Lung (tissue), 11 donors: ENCODE measurements at regions not wholly inside any gene's neighbourhood (a gene's known extent, or its start where the extent isn't known, plus 50 kb on each side); places are given as distances from the start of the nearest gene placed in this dataset.
A peak's percentile ranks its signal among the peaks of the same experiment; 100 is the strongest.

ENCODE experiments used
- ATAC-seq: fragments of 200-7000 bp; cut with Tn5 transposase; one replicate; pipeline ENCODE4 v1.9.1; 2020; ENCODE audit warnings: moderate number of reproducible peaks; ENCODE audit not compliant: insufficient read depth, low FRiP score
- DNase-seq, 3 donors: peaks; one replicate each; pipeline ENCODE4 v3.0.0-alpha.2; 2013 to 2017
- H3K27ac ChIP-seq, 2 donors: one replicate each; pipeline ENCODE4 v1.5.1; 2013; ENCODE audit warnings: mild to moderate bottlenecking in 2 of 2, moderate library complexity in 2 of 2, control low read depth in 1 of 2, inconsistent platforms in 1 of 2, low read depth in 1 of 2, low read length in 1 of 2
- H3K27me3 ChIP-seq, 3 donors: one replicate each; pipeline ENCODE4 v1.5.1; 2013; ENCODE audit warnings: low read length in 2 of 3; ENCODE audit not compliant: control insufficient read depth in 3 of 3, insufficient read depth in 3 of 3
- H3K36me3 ChIP-seq, 4 donors: one replicate each; pipeline ENCODE4 v1.5.1; 2013; ENCODE audit warnings: low read length in 4 of 4, mild to moderate bottlenecking in 1 of 4, moderate library complexity in 1 of 4; ENCODE audit not compliant: control insufficient read depth in 4 of 4, insufficient read depth in 4 of 4
- H3K4me1 ChIP-seq, 5 donors: one replicate each; pipeline ENCODE4 v1.5.1; 2013; ENCODE audit warnings: low read length in 5 of 5, mild to moderate bottlenecking in 2 of 5, moderate library complexity in 1 of 5; ENCODE audit not compliant: control insufficient read depth in 5 of 5, insufficient read depth in 5 of 5
- H3K4me3 ChIP-seq: one replicate; pipeline ENCODE4 v1.5.1; 2013; ENCODE audit warnings: mild to moderate bottlenecking, control low read depth, moderate library complexity
- H3K9ac ChIP-seq, 2 donors: one replicate each; pipeline ENCODE4 v1.5.1; 2013; ENCODE audit warnings: low read length in 2 of 2, control low read depth in 1 of 2; ENCODE audit not compliant: insufficient read depth in 1 of 2
- H3K9me3 ChIP-seq, 4 donors: one replicate each; pipeline ENCODE4 v1.5.1; 2013; ENCODE audit warnings: low read length in 3 of 4, mild to moderate bottlenecking in 1 of 4, moderate library complexity in 1 of 4; ENCODE audit not compliant: control insufficient read depth in 4 of 4, insufficient read depth in 3 of 4
- CTCF ChIP-seq: IDR thresholded peaks from 2 replicates; pipeline ENCODE4 v1.5.1; 2012; ENCODE audit warnings: mild to moderate bottlenecking; ENCODE audit errors: control extremely low read depth, extremely low read depth
- WGBS, 2 donors: extraction: QIAGEN DNeasy Blood & Tissue Kit; methylation state at CpG; one replicate each; pipeline ENCODE4 v1.1.7; 2013; 5-methylcytosine and 5-hydroxymethylcytosine counted together
- donor health status: control.
- donor health status: control.
- donor health status: Bipolar disorder and iron deficiency.
- donor health status: healthy.
- donor health status: DM: yes; HTN: yes; CAD: no.

GRCh38 chr14:89485264-89485663 is 68.2 kb upstream of the FOXN3 start:
- Histone ChIP-seq H3K9ac (no peak overlapping the region), H3K9me3 (no peaks in the 10 kb centered on the region), H3K36me3 (peaks cover 0 to 3% (median 0%) of the 10 kb centered on the region in 4 donors), H3K27me3 (no peaks in the 10 kb centered on the region), H3K4me1 (peaks cover 2 to 14% (median 4%) of the 10 kb centered on the region in 5 donors), H3K4me3 (no peak overlapping the region), H3K27ac (peak overlapping the region in 1 of 2 donors; percentile 56)
- ATAC-seq, result no peak
- no peak for DNase-seq
- WGBS, 2 donors, result 35 to 68% methylated on average over 2 of the region's 2 CpGs
- no peak for TF ChIP-seq CTCF

- WGBS, 2 donors, result 59 to 82% methylated on average over 9 of the region's 9 CpGs
- H3K9ac ChIP-seq, result no peak overlapping the region
- H3K27ac ChIP-seq, result peak overlapping the region in 1 of 2 donors; percentile 17
- ATAC-seq (no peak), DNase-seq (no peak)
- H3K9me3 ChIP-seq, result no peaks in the 10 kb centered on the region
- peaks cover 0 to 3% (median 0%) of the 10 kb centered on the region in 4 donors for H3K36me3 ChIP-seq
- H3K4me1 ChIP-seq, result peaks cover 0 to 5% (median 0%) of the 10 kb centered on the region in 5 donors
- no peak for TF ChIP-seq CTCF
- no peak overlapping the region for H3K4me3 ChIP-seq
- no peaks in the 10 kb centered on the region for H3K27me3 ChIP-seq
Measured at GRCh38 chr14:89484051-89484844, 67.2 kb upstream of the FOXN3 start.

GRCh38 chr14:89481196-89481595 is 64.2 kb upstream of the FOXN3 start:
- H3K27ac ChIP-seq, result no peak overlapping the region
- no peak for TF ChIP-seq CTCF
- H3K9ac ChIP-seq, result no peak overlapping the region
- 79 to 81% methylated on average over 11 of the region's 11 CpGs for WGBS, 2 donors
- DNase-seq, result no peak
- H3K36me3 ChIP-seq, result peaks cover 0 to 3% (median 0%) of the 10 kb centered on the region in 4 donors
- H3K4me3 ChIP-seq, result no peak overlapping the region
- H3K27me3 ChIP-seq, result no peaks in the 10 kb centered on the region
- no peaks in the 10 kb centered on the region for H3K9me3 ChIP-seq
- H3K4me1 ChIP-seq, result peaks cover 0 to 6% (median 0%) of the 10 kb centered on the region in 5 donors
- no peak for ATAC-seq

- H3K9ac ChIP-seq, result no peak overlapping the region
- no peak for TF ChIP-seq CTCF
- no peaks in the 10 kb centered on the region for H3K9me3 ChIP-seq
- no peaks in the 10 kb centered on the region for H3K36me3 ChIP-seq
- no peak for DNase-seq
- H3K4me3 ChIP-seq, result no peak overlapping the region
- H3K4me1 ChIP-seq, result peaks cover 0 to 6% (median 0%) of the 10 kb centered on the region in 5 donors
- ATAC-seq, result no peak
- H3K27me3 ChIP-seq, result no peaks in the 10 kb centered on the region
- 89 to 95% methylated on average over 6 of the region's 6 CpGs for WGBS, 2 donors
- H3K27ac ChIP-seq, result no peak overlapping the region
Measured at GRCh38 chr14:89480278-89480677, 63.2 kb upstream of the FOXN3 start.
